H1 (cell line): ENCODE measurements at regions not wholly inside any gene's neighbourhood (a gene's known extent, or its start where the extent isn't known, plus 50 kb on each side); places are given as distances from the start of the nearest gene placed in this dataset.

Source experiments
- EP300 ChIP-seq, 2 experiments: IDR thresholded peaks; 1 replicate in 1 of 2; 2 replicates in 1 of 2; pipeline ENCODE4 v1.6.1; 2011 to 2012; ENCODE audit warnings: low read depth in 2 of 2, low read length in 2 of 2, mild to moderate bottlenecking in 2 of 2, borderline replicate concordance in 1 of 2, inconsistent platforms in 1 of 2, moderate library complexity in 1 of 2
- EZH2 ChIP-seq: fragments of 200-600 bp; sonication (generic); IDR thresholded peaks from 2 replicates; pipeline ENCODE4 v1.7.1; 2012; ENCODE audit warnings: low read depth, mild to moderate bottlenecking, moderate library complexity, low read length, inconsistent platforms; ENCODE audit not compliant: severe bottlenecking
- GTF2F1 ChIP-seq: IDR thresholded peaks from 2 replicates; pipeline ENCODE4 v1.6.1; 2012; ENCODE audit warnings: low read depth, low read length, improper control_type of control experiment, borderline replicate concordance
- HDAC6 ChIP-seq: IDR thresholded peaks from one replicate; pipeline ENCODE4 v1.7.1; 2012; ENCODE audit warnings: low read depth, mild to moderate bottlenecking, inconsistent platforms, low read length, moderate library complexity
- MAFK ChIP-seq: IDR thresholded peaks from 2 replicates; pipeline ENCODE4 v1.6.1; 2012; ENCODE audit warnings: low read depth, mild to moderate bottlenecking, improper control_type of control experiment, low read length
- NANOG ChIP-seq: IDR thresholded peaks from 2 replicates; pipeline ENCODE4 v1.6.1; 2011; ENCODE audit warnings: low read length, low read depth, mild to moderate bottlenecking, inconsistent platforms; ENCODE audit not compliant: insufficient read depth, poor library complexity, severe bottlenecking
- NRF1 ChIP-seq: IDR thresholded peaks from 2 replicates; pipeline ENCODE4 v1.6.1; 2011; ENCODE audit warnings: mild to moderate bottlenecking, low read depth, low read length, improper control_type of control experiment
- POLR2A ChIP-seq, 2 experiments: IDR thresholded peaks; 1 replicate in 1 of 2; 2 replicates in 1 of 2; pipeline ENCODE4 v1.6.1; 2011; ENCODE audit warnings: low read depth in 2 of 2, low read length in 2 of 2, mild to moderate bottlenecking in 2 of 2; ENCODE audit errors: control extremely low read depth in 1 of 2
- RAD21 ChIP-seq, 2 experiments: IDR thresholded peaks in 1 of 2; conservative IDR thresholded peaks in 1 of 2; 2 replicates each; pipeline ENCODE4 v1.6.1; 2011; ENCODE audit warnings: low read depth in 2 of 2, low read length in 2 of 2, improper control_type of control experiment in 1 of 2, inconsistent platforms in 1 of 2, mild to moderate bottlenecking in 1 of 2, moderate library complexity in 1 of 2
- RFX5 ChIP-seq: IDR thresholded peaks from 2 replicates; pipeline ENCODE4 v1.6.1; 2011; ENCODE audit warnings: low read depth, low read length, improper control_type of control experiment, borderline replicate concordance
- RXRA ChIP-seq: IDR thresholded peaks from 2 replicates; pipeline ENCODE4 v1.6.1; 2011; ENCODE audit warnings: low read depth, mild to moderate bottlenecking, low read length, moderate library complexity; ENCODE audit not compliant: insufficient read depth
- SP1 ChIP-seq: IDR thresholded peaks from 2 replicates; pipeline ENCODE4 v1.6.1; 2011; ENCODE audit warnings: low read depth, low read length
- TF ChIP-seq, protein P1 (sequence below), 3 experiments: IDR thresholded peaks; 1 replicate in 2 of 3; 2 replicates in 1 of 3; pipeline versions ENCODE4 v1.5.1 to v1.6.1; 2011; ENCODE audit warnings: low read length in 3 of 3, mild to moderate bottlenecking in 3 of 3, inconsistent platforms in 2 of 3, low read depth in 1 of 3, moderate library complexity in 1 of 3; ENCODE audit not compliant: insufficient read depth in 1 of 3; ENCODE audit errors: control extremely low read depth in 1 of 3

DNA sequence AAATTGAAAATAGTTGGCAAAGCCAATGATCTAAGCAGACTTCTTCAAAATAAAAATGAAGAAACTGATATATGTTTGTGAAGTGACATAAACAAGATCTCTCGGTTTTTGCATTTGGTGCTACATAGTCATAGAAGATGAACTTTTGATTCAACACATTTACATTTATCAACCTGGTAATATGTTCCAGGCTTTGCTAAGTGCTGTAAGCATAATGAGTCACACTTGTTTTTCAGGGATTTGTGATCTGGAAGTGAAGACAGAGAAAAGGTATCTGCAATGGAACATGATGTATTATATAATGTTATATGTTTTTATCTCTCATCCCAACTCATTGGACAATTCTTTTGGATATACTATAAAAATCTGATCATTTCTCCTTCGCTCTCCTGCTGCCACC lies 801.4 kb downstream of the BRINP1 start:
- TF ChIP-seq MAFK (no peak), HDAC6 (no peak), RAD21 (IDR thresholded peaks at IDR 0.05 in 1 of 2, conservative IDR thresholded peaks at IDR 0.05 in 1 of 2; ENCODE audit: low read depth in 2 of 2, low read length in 2 of 2) (no peak), RXRA (no peak), NRF1 (no peak), GTF2F1 (no peak), EP300 (IDR thresholded peaks at IDR 0.05; ENCODE audit: borderline replicate concordance in 1 of 2, low read depth in 2 of 2, low read length in 2 of 2) (no peak), EZH2 (no peak), POLR2A (IDR thresholded peaks at IDR 0.05; ENCODE audit: control extremely low read depth in 1 of 2, low read depth in 2 of 2, low read length in 2 of 2) (no peak), NANOG (no peak), SP1 (no peak), RFX5 (no peak)
- TF ChIP-seq, protein P1, sequence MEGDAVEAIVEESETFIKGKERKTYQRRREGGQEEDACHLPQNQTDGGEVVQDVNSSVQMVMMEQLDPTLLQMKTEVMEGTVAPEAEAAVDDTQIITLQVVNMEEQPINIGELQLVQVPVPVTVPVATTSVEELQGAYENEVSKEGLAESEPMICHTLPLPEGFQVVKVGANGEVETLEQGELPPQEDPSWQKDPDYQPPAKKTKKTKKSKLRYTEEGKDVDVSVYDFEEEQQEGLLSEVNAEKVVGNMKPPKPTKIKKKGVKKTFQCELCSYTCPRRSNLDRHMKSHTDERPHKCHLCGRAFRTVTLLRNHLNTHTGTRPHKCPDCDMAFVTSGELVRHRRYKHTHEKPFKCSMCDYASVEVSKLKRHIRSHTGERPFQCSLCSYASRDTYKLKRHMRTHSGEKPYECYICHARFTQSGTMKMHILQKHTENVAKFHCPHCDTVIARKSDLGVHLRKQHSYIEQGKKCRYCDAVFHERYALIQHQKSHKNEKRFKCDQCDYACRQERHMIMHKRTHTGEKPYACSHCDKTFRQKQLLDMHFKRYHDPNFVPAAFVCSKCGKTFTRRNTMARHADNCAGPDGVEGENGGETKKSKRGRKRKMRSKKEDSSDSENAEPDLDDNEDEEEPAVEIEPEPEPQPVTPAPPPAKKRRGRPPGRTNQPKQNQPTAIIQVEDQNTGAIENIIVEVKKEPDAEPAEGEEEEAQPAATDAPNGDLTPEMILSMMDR (IDR thresholded peaks at IDR 0.05; ENCODE audit: control extremely low read depth in 1 of 3, insufficient read depth in 1 of 3, low read depth in 1 of 3, low read length in 3 of 3): no peak
